Small intestine (tissue), 7 donors: ENCODE measurements at regions not wholly inside any gene's neighbourhood (a gene's known extent, or its start where the extent isn't known, plus 50 kb on each side); places are given as distances from the start of the nearest gene placed in this dataset.

Experiments used
- DNase-seq, 2 donors: peaks; one replicate each; pipeline versions ENCODE4 v3.0.0 to v3.0.0-alpha.2; 2013
- FAIRE-seq: peaks from 2 replicates; lab custom pipeline; 2012; peaks lifted over from hg19 to GRCh38; lab: Jason Lieb, UNC
- H3K27ac ChIP-seq, 3 donors: one replicate each; pipeline ENCODE4 v1.5.1; 2013; ENCODE audit warnings: low read length in 2 of 3, mild to moderate bottlenecking in 2 of 3, control low read depth in 1 of 3, inconsistent platforms in 1 of 3, low read depth in 1 of 3, moderate library complexity in 1 of 3
- H3K27me3 ChIP-seq, 3 donors: one replicate each; pipeline ENCODE4 v1.6.1; 2013; ENCODE audit warnings: low read length in 3 of 3, inconsistent platforms in 1 of 3; ENCODE audit not compliant: control insufficient read depth in 3 of 3, insufficient read depth in 3 of 3
- H3K36me3 ChIP-seq, 3 donors: one replicate each; pipeline ENCODE4 v1.6.1; 2013; ENCODE audit warnings: low read length in 3 of 3, inconsistent platforms in 1 of 3, low read depth in 1 of 3, mild to moderate bottlenecking in 1 of 3, moderate library complexity in 1 of 3; ENCODE audit not compliant: control insufficient read depth in 3 of 3, insufficient read depth in 2 of 3
- H3K4me1 ChIP-seq, 3 donors: one replicate each; pipeline ENCODE4 v1.6.1; 2013; ENCODE audit warnings: low read length in 2 of 3, inconsistent platforms in 1 of 3, low read depth in 1 of 3, mild to moderate bottlenecking in 1 of 3, moderate library complexity in 1 of 3; ENCODE audit not compliant: control insufficient read depth in 3 of 3, insufficient read depth in 2 of 3
- H3K4me3 ChIP-seq, 3 donors: one replicate each; pipeline ENCODE4 v1.5.1; 2013; ENCODE audit warnings: low read length in 3 of 3, control low read depth in 1 of 3, inconsistent platforms in 1 of 3, low read depth in 1 of 3, mild to moderate bottlenecking in 1 of 3, moderate library complexity in 1 of 3
- H3K9me3 ChIP-seq, 2 donors: one replicate each; pipeline ENCODE4 v1.6.1; 2013; ENCODE audit warnings: low read depth in 1 of 2, low read length in 1 of 2; ENCODE audit not compliant: control insufficient read depth in 2 of 2, insufficient read depth in 1 of 2
- WGBS, 3 donors: extraction: QIAGEN DNeasy Blood & Tissue Kit; methylation state at CpG; one replicate each; pipeline ENCODE4 v1.1.7; 2013; 5-methylcytosine and 5-hydroxymethylcytosine counted together
- donor health status: healthy with polysubstance abuse.
- donor health status: control.
- donor health status: control.
- donor health status: Bipolar disorder and iron deficiency.
- donor health status: healthy.

DNA sequence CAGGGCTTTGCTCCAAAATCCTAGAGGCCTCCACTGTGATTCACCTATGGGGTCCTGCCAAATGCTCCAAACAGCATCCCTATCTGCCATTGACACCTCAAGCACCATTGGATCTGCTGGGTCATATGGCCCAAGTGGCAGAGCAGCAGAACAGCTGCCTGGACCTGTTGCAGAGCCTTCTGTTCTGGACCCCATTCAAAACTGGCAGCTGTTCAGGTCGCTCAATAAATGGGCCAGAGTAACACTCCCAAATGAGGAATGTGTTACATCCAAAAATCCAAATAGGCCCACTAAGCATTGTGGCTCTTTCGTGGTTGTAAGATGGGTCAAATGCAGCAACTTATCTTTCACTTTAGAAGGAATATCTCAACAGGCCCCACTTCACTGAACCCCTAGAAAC is 783.6 kb downstream of the DCDC2C start:
- no peaks in the 10 kb centered on the region for H3K4me1 ChIP-seq
- no peaks in the 10 kb centered on the region for H3K36me3 ChIP-seq
- no peak overlapping the region for H3K27ac ChIP-seq
- no peaks in the 10 kb centered on the region for H3K27me3 ChIP-seq
- H3K4me3 ChIP-seq: no peak overlapping the region
- H3K9me3 ChIP-seq: peaks cover 0 to 22% of the 10 kb centered on the region in 2 donors
- DNase-seq: no peak
- 42 to 59% (median 50%) methylated on average over 2 of the region's 2 CpGs for WGBS, 3 donors
- no peak for FAIRE-seq

DNA sequence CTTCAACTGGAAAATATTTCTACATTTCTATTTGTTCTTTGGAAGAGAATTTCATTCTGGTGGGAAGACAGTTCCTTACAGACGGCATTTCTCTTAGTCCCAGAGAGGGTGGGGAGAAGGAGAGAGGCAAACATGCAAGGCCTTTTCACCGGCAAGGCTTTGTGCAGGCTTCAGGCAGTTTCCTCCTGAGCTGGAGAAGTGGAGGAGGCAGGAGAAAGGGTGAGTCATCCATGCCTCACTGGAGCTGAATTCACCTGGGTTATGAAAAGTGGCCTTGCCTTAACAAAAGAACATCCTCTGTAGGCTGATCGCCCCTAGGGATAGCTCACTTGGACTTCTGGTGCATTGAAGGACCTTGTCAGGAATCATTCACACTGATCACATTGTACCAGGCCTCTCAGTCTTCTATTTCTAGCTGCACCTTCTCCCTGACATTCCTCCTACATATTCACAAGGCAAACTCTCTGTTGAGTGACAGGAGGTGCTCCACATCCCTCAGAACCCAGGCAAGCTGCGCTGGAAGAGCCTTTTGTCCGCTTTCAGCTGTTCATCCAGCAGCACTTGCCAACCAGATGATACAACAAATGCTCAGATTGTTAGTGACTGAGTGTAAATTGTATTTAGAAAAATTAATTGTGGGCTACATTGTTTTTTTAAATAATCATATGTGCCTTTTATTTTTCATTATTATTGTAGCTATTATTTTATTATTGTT is 796.1 kb downstream of the DCDC2C start:
- no peaks in the 10 kb centered on the region for H3K4me1 ChIP-seq
- no peak for FAIRE-seq
- peaks cover 0 to 1% of the 10 kb centered on the region in 2 donors for H3K9me3 ChIP-seq
- no peaks in the 10 kb centered on the region for H3K27me3 ChIP-seq
- no peak overlapping the region for H3K4me3 ChIP-seq
- no peaks in the 10 kb centered on the region for H3K36me3 ChIP-seq
- WGBS, 3 donors: 84 to 89% (median 86%) methylated on average over 5 of the region's 5 CpGs
- DNase-seq: no peak
- H3K27ac ChIP-seq: no peak overlapping the region

DNA sequence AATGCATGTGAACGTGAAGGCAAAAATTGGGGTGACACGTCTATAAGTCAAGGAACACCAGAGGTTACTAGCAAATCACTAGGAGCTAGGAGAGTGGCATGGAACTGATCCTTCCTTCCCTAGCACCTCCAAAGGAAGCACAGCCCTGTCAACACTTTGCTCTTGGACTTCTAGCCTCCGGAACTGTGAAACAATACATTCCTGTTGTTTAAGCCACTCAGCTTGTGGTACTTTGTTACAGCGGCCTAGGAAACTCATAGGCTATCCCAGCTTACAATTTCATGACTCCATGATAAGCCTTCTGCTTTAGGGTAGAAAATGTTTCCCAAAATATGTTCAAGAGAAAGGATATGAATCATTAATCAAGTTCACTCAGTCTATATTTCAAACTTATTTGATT is 798.1 kb downstream of the DCDC2C start:
- 67 to 80% (median 74%) methylated on average over 4 of the region's 4 CpGs for WGBS, 3 donors
- DNase-seq: no peak
- H3K27ac ChIP-seq: no peak overlapping the region
- H3K9me3 ChIP-seq: peaks cover 0 to 1% of the 10 kb centered on the region in 2 donors
- H3K4me1 ChIP-seq: no peaks in the 10 kb centered on the region
- no peak overlapping the region for H3K4me3 ChIP-seq
- FAIRE-seq: no peak
- no peaks in the 10 kb centered on the region for H3K36me3 ChIP-seq
- no peaks in the 10 kb centered on the region for H3K27me3 ChIP-seq

DNA sequence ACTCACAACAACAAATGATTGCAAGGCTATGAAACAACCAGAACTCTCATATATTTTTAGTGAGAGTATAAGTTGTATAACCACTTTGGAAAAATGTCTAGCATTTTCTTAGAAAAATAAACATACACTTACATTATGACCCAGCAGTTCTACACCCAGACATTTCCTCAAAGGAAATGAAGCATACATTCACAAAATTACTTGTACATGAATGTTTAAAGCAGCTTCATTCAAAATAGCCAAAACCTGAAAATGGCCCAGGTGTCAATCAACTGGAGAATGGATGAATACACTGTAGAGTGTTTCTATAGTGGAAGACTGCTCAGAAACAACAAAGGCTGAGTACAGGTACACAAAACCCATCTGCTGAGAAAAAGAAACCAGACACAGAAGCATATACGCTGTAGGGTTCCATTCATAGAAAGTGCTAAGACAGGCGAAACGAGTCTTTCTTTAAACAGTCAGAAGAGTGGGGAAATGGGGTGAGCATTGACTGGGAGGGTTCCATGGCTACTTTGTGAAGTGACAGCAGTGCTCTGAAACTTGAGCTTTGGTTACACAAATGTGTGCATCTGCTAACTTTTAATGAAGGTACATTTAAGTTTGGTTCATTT is 799.0 kb downstream of the DCDC2C start:
- Histone ChIP-seq H3K4me3 (no peak overlapping the region), H3K27ac (no peak overlapping the region), H3K4me1 (no peaks in the 10 kb centered on the region), H3K27me3 (no peaks in the 10 kb centered on the region), H3K36me3 (no peaks in the 10 kb centered on the region), H3K9me3 (peaks cover 0 to 1% of the 10 kb centered on the region in 2 donors)
- WGBS, 3 donors: 80 to 91% (median 83%) methylated on average over 3 of the region's 3 CpGs
- DNase-seq (no peak), FAIRE-seq (no peak)

DNA sequence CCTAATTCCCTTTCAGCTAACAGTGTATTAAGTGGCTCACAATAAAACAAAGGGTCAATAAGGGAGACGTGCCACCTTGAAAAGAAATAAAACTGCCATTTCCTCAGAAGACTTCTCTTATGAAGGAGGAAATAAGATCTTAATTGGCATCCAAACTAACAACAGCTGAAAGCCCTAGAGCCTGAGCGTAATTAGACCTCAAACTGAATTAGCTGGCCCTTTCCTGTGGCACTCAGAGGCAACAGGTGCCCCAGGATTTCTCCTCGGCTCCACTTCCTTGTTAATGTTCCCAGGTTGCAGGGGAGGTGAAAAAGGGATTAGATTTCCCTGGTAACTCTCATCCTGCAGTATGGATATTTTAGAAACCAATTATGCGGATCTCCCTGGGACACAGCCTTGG is 804.3 kb downstream of the DCDC2C start:
- Histone ChIP-seq H3K9me3 (no peaks in the 10 kb centered on the region), H3K36me3 (no peaks in the 10 kb centered on the region), H3K27me3 (no peaks in the 10 kb centered on the region), H3K4me1 (no peaks in the 10 kb centered on the region), H3K27ac (no peak overlapping the region), H3K4me3 (no peak overlapping the region)
- WGBS, 3 donors: 75 to 80% (median 75%) methylated on average over 4 of the region's 4 CpGs
- no peak for FAIRE-seq
- no peak for DNase-seq

DNA sequence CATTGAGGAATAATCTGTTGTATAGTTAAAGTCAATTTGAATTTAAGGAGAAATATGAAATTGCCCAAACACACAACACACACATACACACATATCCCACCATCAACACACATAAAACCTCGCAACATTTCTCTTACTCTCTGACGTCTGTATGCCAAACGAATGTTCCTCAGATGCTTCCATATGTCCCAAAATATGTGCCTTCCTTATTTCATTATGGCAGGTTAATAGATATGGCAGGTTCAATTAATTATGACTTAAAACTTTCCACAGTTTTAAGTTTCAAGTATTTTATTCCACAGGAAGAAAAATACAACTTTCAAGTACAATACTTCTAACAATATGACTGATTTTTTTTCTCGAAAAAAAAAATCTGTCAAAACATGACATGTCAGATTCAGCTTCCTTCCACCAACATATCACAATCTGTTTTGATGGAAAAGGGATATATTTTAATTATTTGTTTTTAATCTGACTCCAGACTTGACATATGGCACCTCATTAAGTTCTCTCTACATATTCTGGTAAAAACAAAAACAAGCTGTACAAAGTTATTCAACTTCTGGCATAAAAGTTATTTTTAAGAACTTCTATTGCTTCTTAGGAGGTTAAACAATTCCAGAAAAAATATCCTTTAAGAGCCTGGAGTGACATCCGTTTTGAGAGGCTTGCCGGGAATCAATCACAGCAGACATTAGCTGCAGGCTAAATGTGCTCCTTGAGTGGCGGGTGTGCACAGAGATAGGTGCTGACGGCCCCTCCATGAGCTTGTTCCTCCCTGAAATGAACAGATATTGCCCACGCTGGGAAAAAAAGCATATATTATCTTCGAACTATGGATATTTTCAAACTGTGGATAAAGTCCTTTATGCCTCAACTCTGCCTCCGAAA is 812.7 kb downstream of the DCDC2C start:
- no peak overlapping the region for H3K4me3 ChIP-seq
- H3K4me1 ChIP-seq: no peaks in the 10 kb centered on the region
- no peaks in the 10 kb centered on the region for H3K27me3 ChIP-seq
- no peak overlapping the region for H3K27ac ChIP-seq
- DNase-seq (no peak), FAIRE-seq (no peak)
- no peaks in the 10 kb centered on the region for H3K36me3 ChIP-seq
- 66 to 71% (median 70%) methylated on average over 11 of the region's 11 CpGs for WGBS, 3 donors
- H3K9me3 ChIP-seq: no peaks in the 10 kb centered on the region

DNA sequence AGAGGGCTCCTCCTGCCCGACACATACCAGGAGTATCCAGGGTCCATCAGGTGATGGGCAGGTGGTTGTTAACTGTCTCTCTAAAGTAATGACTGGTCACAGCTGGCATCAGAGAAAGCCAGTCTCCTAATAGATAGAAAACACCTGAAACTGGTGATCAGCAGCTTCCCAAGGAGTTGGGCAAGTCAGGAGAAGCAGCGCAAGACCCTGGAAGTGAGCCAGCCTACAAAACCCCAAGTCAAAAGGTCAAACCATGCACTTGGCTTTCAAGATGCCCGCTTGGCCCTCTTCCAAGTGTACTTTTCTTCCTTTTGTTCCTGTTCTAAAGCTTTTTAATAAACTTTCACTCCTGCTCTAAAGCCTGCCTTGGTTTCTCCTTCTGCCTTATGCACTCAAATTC is 815.2 kb downstream of the DCDC2C start:
- H3K36me3 ChIP-seq: no peaks in the 10 kb centered on the region
- 75 to 89% (median 86%) methylated on average over 3 of the region's 3 CpGs for WGBS, 3 donors
- DNase-seq (no peak), FAIRE-seq (no peak)
- no peak overlapping the region for H3K4me3 ChIP-seq
- H3K27ac ChIP-seq: no peak overlapping the region
- no peaks in the 10 kb centered on the region for H3K27me3 ChIP-seq
- no peaks in the 10 kb centered on the region for H3K4me1 ChIP-seq
- no peaks in the 10 kb centered on the region for H3K9me3 ChIP-seq
